Fibroblast of pulmonary artery (primary cell): ENCODE measurements at regions not wholly inside any gene's neighbourhood (a gene's known extent, or its start where the extent isn't known, plus 50 kb on each side); places are given as distances from the start of the nearest gene placed in this dataset.

Experiments
- DNase-seq: peaks from one replicate; pipeline ENCODE4 v3.0.0-alpha.2; 2010; ENCODE audit warnings: low read depth
- H3K4me3 ChIP-seq: replicated peaks from 2 replicates; pipeline ENCODE4 v1.5.1; 2011; ENCODE audit warnings: low read depth, mild to moderate bottlenecking, control low read depth, low read length, moderate library complexity
- TF ChIP-seq, protein P1 (sequence below): IDR thresholded peaks from 2 replicates; pipeline ENCODE4 v1.5.1; 2011; ENCODE audit warnings: mild to moderate bottlenecking, control low read depth, low read length, inconsistent platforms; ENCODE audit errors: missing control alignments

DNA sequence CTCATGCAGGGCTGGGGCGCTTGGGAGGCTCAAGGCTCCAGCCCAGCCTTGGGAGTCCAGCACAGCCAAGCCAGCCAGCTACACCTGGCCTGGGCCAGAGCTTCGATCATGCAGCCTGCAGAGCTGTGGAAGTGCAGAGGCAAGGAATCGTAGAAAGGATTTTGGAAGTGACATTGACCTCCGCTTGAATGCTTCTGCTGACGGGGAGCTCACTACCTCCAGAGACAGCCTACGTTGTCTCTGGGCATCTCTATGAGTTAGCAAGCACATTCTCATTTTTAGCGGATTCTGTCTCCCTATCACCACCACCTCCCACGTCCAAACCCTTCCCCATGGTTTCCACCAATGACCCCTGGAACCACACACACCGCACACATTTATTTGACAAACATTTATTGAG, 88.5 kb downstream of the MICALL2 start:
- DNase-seq = no peak
- TF ChIP-seq, protein P1, sequence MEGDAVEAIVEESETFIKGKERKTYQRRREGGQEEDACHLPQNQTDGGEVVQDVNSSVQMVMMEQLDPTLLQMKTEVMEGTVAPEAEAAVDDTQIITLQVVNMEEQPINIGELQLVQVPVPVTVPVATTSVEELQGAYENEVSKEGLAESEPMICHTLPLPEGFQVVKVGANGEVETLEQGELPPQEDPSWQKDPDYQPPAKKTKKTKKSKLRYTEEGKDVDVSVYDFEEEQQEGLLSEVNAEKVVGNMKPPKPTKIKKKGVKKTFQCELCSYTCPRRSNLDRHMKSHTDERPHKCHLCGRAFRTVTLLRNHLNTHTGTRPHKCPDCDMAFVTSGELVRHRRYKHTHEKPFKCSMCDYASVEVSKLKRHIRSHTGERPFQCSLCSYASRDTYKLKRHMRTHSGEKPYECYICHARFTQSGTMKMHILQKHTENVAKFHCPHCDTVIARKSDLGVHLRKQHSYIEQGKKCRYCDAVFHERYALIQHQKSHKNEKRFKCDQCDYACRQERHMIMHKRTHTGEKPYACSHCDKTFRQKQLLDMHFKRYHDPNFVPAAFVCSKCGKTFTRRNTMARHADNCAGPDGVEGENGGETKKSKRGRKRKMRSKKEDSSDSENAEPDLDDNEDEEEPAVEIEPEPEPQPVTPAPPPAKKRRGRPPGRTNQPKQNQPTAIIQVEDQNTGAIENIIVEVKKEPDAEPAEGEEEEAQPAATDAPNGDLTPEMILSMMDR = no peak

DNA sequence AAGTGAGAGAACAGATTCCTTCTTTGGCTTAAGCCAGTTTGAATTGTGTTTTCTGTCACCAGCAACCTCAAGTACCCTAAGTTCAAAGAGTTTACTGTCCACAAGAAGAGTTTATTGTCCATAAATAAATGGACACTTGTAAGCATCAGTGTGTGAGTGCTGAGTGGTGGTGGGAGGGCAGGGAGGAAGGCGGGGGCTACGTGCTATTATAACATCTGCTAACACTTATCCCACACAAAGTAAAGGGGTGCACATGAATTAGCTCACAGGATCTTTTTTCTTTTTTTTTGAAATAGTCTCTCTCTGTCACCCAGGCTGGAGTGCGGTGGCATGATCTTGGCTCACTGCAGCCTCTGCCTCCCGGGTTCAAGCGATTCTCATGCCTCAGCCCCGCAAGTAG, 87.2 kb downstream of the MICALL2 start:
- H3K4me3 ChIP-seq = no peak overlapping the region
- TF ChIP-seq, protein P1 = no peak
- no peak for DNase-seq

More for the DNA sequence above, 88.5 kb downstream of the MICALL2 start:
- H3K4me3 ChIP-seq = no peak overlapping the region

DNA sequence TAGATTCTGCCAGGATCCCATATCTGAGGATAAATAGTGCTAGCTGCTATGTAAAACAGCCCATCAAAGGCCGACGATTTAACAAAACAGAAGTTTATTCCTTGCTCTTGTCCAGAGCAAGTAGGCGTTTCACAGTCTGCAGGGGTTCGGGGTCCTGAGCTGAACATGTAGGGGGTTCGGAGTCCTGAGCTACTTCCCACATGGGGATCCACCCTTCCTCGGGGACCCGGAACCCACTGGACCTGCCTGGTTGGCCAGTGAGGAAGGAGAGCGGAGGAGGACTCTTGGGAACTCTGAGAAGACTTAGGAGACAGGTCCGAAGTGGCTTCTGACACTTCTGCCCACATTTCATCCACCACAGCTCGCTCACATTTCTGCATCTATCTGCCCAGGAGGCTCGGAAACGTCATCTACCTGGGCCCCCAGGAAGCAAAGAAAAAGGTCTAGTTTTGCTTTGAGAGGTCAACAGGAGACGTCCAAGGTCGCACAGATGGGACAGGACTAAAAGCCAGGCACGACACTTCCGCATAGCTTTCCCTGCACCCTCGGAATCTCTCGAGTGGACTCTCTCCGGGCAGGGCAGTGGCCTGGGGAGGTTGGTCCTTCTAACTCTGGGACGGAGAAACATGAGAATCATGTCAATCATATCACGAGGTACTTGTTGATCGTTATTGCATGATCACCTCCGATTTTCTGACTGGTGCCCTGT, 86.4 kb downstream of the MICALL2 start:
- H3K4me3 ChIP-seq = no peak overlapping the region
- TF ChIP-seq, protein P1 = no peak
- no peak for DNase-seq

DNA sequence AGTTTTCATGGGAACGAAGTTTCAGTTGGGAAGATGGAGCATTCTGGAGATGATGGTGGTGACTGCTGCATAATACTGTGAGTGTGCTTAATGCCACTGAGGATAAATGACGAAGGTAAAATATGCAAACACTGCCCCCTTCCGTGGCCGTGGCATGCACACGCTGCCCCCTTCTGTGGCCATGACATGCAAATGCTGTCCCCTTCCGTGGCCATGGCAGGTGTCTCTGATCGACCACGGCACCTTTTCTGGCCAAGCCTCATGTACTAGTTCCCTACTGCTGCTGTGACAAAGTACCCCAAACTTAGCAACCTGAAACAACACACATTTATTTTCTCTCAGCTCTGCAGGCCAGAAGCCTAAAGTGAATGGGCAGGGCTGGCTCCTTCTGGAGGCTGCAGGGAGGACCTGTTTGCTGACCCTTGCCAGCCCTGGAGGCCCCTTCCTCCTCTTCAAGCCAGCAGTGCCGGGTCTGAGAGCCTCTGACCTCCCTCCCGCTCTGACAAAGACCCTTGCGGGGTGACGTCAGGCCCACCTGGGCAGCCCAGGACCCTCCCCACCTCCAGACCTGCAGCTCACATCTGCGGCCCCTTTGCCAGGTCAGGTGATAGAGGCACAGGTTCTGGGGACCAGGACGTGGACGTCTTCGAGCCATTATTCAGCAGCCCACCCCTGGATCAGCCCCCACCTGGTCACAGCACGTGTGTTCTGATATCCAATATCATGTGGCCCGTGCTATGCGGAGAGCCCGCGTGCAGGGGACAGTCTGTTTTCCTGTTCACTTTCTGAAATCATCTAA, 82.0 kb downstream of the MICALL2 start:
- TF ChIP-seq, protein P1 = no peak
- H3K4me3 ChIP-seq = no peak overlapping the region
- DNase-seq = no peak

DNA sequence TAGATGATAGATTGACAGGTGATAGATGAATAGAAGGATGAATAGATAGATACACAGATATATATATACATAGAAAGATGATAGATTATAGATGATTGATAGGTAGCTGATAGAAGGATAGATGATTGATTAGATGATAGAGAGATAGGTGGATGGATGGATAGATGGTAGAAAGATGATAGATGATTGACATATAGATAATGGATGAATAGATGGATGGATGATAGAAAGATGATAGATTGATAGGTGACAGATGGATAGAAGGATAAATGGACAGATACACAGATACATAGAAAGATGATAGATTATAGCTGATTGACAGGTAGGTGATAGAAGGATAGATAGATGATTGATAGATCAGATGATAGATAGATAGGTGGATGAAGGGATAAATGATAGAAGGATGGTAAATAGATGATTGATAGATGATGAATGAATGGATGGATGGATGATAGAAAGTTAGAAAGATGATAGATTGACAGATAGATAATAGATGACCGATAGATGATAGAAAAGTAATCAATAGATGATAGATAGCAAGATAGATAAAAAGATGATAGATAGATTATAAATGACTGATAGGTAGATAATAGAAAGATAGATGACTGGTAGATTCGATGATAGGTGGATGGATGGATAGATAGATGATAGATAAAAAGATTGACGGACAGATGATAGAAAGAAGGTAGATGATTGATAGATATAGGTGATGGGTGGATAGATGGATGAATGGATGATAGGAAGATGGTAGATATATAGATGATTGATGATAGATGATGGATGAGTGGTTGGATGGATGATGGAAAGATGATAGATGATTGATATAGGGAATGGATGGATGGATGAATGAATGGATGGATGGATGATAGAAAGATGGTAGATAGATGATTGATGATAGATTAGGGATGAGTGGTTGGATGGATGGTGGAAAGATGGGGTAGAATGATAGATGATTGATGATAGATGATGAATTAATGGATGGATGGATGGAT, 80.4 kb downstream of the MICALL2 start:
- TF ChIP-seq, protein P1 = no peak
- no peak overlapping the region for H3K4me3 ChIP-seq
- no peak for DNase-seq

DNA sequence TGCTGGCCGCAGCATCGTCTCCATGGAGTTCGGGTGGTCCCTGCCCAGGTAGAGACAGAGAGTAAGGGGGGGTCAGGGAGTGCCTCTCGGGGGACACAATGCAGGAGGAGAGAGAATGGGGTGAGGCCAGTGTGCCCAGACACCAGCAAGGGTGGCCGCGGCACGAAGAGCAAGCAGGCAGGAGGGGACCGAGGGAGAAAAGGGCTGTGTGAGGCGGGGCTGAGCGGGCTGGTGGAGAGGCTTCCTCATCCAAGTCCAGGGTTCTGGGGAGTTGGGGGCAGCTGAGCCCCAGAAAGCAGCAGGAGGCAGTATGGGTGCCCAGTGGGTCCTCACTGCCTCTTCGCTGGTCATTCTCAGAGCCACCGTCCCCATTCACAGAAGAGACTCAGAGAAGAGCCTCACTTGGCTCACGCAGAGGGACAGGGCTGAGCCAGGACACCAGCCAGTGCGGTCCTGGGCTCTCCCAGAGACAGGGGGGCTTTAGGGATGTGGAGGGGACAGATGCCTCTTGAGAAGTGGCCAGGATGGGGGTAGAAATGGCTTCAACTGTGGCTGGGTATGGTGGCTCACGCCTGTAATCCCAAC, 78.9 kb downstream of the MICALL2 start:
- TF ChIP-seq, protein P1 = no peak
- DNase-seq = no peak
- H3K4me3 ChIP-seq = no peak overlapping the region
